ENCODE measurements at regions not wholly inside any gene's neighbourhood (a gene's known extent, or its start where the extent isn't known, plus 50 kb on each side); places are given as distances from the start of the nearest gene placed in this dataset.

GRCh38 chr7:15015545-15016314 lies 113.2 kb upstream of the DGKB start:
- TF ChIP-seq CTCF (IDR thresholded peaks at IDR 0.05; ENCODE audit: low read depth, low read length) (peak; percentile 58), EZH2phosphoT487 (IDR thresholded peaks at IDR 0.05; ENCODE audit: low read depth) (no peak)

Data from OCI-LY3 (cell line).